NCI-H1105 treated with DMSO at 0.1 percent for 48 hours (cell line): ENCODE measurements at regions not wholly inside any gene's neighbourhood (a gene's known extent, or its start where the extent isn't known, plus 50 kb on each side); places are given as distances from the start of the nearest gene placed in this dataset.
"Not testable (repeated sequence)": the region's sequence is repeated elsewhere in the genome, so short reads cannot be mapped to it uniquely, and the experiment has no call there.

Source experiments
- DNase-seq: peaks from one replicate; lab custom pipeline; 2025; lab: John Stamatoyannopoulos, UW

DNA sequence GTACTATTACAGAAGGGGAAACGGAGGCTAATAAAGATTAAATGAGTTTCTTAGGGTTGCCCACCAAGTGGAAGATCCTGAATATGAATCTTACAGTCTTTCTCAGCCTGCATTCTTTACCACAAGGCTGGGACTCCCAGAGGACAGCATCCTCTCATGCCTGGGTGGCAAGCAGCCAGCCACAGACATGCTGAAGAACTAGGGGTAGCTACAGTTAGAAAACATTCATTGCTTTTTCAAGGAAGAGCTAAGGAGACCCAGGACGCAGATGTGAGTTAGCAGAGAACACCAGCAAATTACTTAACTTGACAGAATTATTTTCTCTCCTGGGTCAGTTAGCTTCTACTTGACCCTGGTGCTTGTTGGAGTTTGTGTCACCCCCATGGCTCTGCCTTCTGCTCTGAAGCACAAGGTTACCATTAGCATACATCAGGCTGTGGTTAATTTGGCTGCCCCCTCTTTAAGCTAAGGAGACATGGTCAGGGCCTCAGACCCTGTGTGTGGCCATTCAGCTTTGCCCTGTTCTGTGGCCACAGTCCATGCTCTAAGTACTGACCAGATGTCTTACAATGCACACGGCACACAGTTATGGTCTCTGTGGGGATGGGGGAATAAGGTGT is 132.3 kb upstream of the TNP1 start:
- no peak for DNase-seq

- DNase-seq, result peak; percentile 35
Measured at GRCh38 chr2:216991563-216991962, 131.7 kb upstream of the TNP1 start.

- DNase-seq, result no peak
Measured at GRCh38 chr2:216989340-216990129, 129.7 kb upstream of the TNP1 start.

DNA sequence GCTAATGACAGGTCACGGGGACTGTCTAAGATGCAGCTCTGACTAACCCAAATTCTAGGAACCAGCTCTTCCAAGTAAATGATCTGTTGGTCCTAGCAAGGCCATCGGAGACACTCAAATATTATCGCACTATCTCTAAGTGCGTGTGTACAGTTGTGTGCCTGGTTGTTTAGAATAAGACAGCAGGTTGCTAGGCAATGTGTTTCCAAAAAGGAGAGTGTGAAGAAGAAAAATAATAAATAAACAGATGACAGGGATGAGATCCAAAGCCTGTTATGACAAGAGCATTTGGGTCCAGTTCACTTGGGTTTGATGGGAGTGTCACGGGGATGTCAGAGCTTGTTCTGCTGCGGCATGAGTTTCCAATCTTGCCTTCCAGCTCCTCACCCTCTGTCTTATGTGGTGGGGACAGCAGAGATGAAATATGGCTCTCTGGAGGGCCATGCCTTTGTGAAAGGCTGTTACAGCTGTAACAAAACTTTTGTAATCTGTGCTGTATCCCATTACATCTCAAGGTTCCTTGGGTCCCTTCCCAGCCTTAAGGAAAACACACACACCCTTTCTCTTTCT is 127.5 kb upstream of the TNP1 start:
- no peak for DNase-seq

GRCh38 chr2:216985658-216986141 is 125.8 kb upstream of the TNP1 start:
- peak; percentile 91 for DNase-seq

GRCh38 chr2:216984937-216985336 is 125.1 kb upstream of the TNP1 start:
- DNase-seq, result no peak

GRCh38 chr2:216981951-216982350 is 122.1 kb upstream of the TNP1 start:
- DNase-seq, result not testable (repeated sequence)

GRCh38 chr2:216980510-216980909 is 120.6 kb upstream of the TNP1 start:
- DNase-seq, result not testable (repeated sequence)

DNA sequence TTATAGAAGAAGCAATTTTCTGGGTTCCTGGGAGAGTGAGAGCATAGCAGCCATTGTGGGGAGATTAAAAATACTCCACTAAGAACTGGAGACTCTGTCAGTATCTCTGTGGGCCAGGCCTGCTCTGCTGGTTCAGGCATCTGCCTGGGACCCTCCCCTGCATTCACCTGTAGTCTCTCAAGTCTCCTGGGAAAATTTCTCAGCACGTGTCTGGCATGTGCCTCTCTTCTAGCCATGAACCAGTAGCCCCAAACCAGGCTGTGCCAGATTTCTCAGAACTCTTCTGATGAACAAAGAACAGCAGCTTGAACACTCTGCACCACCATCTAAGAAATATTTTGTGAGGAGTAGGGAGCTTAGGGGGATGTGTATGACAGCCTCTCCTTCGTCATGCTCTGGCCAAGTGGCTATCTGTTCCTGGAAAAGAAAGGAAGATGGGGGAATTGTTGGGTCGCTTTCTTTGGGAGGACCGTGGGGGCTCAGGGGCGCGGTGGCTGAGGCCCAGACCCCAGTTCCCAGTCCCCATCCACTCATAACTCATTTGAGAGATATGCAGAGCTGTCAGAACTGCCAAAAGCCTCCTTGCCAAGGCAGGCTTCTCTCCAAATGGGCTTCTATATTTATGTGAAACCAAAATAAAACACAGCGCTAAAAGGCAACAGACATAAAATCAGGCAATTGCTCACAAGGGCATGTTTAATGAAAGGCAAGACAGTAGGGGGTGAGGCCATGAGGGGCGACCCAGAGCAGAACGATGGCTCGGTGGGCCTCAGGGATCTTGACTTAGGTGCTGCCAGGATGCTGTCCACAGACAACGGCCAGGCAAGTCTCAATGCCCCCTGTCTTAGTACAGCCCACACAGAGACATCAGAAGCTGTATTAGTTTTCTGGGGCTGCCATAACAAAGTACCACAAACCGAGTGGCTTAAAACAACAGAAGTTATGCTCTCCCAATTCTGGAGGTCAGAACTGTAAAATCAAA is 114.7 kb upstream of the TNP1 start:
- DNase-seq, result no peak

GRCh38 chr2:216971593-216971992 is 111.7 kb upstream of the TNP1 start:
- DNase-seq, result no peak

GRCh38 chr2:216970359-216970915 is 110.6 kb upstream of the TNP1 start:
- no peak for DNase-seq

DNA sequence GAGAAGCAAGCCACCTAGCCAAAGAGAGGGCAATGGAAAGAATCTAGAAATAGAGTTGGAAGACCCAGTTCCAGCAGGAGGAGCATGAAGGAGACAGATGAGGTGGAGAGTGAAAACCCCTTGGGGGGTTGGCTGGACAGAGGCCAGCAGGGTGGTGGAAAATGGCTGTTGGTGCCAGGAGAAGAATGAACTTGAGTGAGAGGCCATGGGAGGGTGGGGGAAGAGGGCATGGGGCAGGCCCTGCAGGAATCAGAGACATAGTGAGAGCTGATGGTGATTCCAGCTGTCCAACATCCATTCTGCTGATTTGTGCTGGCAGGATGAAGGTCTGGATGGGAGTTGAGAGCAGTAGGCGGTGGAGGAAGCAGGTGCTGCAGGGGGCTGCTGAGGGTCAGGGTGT is 108.0 kb upstream of the TNP1 start:
- DNase-seq, result no peak

DNA sequence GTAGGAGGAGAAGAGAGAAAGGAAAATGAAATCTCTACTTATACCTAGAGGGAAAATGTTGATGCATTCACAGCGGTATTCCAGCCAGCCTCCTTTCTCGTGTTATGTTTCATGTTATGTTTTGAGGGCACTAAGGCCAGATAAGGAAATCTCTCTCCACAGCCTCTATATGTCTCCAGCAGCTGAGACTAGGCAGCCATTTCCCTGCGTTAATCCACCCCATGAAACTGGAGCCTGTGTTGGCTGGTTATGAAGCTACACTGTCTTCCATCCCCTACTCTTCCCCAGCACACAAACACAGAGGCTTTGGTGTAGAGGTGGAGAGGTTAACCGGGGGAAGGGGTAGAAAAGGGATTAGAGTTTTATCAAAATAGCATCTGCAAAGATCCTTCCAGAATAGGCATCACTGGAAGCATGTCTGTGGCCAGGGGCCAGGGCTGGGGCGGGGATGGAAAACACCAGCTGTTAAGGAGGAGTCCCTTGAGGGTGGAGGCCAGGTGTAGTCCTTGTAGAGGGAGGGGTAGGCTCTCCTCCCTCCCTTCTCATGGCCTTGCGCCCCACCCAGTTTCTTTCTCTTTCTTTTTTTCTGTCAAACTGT is 100.9 kb upstream of the TNP1 start:
- DNase-seq, result no peak

DNA sequence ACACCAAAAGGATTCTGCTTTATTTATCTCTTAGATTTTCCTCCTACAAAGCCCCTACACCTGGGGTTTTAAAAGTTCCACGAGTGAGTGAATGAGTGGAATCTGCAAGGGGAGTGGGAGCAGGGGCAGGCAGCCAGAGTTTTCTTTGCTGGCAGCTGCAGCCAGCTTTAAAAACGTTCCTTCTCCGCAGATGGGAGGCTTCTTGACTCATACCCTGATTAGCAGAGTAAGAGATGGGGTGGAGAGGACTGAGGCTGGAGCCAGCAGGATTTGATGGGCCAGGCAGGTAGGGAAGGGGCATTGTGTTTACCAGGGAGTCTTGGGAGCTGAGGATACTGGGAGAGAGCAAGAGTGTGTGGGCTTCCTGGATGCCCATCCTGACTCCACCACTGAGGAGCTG is 99.6 kb upstream of the TNP1 start:
- no peak for DNase-seq

GRCh38 chr2:216956820-216957493 is 97.1 kb upstream of the TNP1 start:
- DNase-seq, result no peak

GRCh38 chr2:216951171-216951570 is 91.3 kb upstream of the TNP1 start:
- DNase-seq, result no peak

DNA sequence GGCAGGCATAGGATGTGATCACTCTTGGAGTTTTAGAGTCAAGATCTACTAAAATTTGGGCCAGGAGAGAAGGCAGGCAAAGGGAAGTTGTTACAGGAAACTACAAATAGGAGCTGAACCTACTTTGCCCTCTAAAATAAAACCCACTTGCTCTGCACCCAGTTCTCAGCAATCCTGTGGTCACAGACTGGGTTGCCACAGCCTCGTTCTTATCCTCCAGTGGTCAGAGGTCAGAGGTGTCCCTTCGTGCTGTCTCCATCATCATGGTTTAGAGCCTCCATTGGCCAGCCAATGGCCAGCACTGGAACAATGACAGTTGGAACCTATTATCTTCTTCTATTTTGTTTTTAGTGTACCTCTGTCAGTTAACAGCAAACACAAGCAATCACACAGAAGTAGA is 90.7 kb upstream of the TNP1 start:
- DNase-seq, result no peak

GRCh38 chr2:216949700-216950413 is 90.0 kb upstream of the TNP1 start:
- no peak for DNase-seq

DNA sequence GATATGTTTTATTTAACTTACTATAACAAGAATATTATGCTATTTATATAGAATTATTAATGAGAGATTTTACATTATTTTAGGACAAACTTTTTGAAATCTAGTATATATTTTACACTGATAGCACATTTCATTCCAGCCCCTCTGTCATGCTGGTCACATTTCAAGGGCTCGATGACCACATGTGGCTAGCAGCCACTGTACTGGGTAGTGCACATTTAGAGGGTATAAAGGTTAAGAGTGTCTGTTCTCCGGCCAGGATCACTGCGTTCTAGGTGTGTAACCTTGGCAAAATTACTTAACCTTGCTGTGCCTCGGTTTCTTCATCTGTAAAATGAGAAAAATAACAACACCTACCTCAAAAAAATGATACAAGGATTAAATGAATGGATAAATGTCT is 87.2 kb upstream of the TNP1 start:
- no peak for DNase-seq

GRCh38 chr2:216944733-216945132 is 84.9 kb upstream of the TNP1 start:
- no peak for DNase-seq
